HepG2 (cell line): ENCODE measurements at regions not wholly inside any gene's neighbourhood (a gene's known extent, or its start where the extent isn't known, plus 50 kb on each side); places are given as distances from the start of the nearest gene placed in this dataset.

Source experiments
- ATAC-seq: fragments of 200-7000 bp; cut with Tn5 transposase; 3 replicates; pipeline ENCODE4 v1.9.1; 2020; ENCODE audit warnings: mild to moderate bottlenecking, moderate library complexity
- BruUV-seq: library from RNA; stranded (reverse); fragments of 400-500 nt; replicated peaks from 2 replicates; lab custom pipeline; 2021; lab: Mats Ljungman, UMichigan
- CTCF ChIA-PET: fragments of 300-600 bp; formaldehyde crosslinking; extraction: SDS; loops from one replicate; lab custom pipeline; 2021; ENCODE audit warnings: low total read pairs, inconsistent platforms, low intra/inter-chr PET ratio; lab: Yijun Ruan, JAX
- POLR2A ChIA-PET: fragments of 350-600 bp; sonication (Branson Sonifier 250); formaldehyde crosslinking; loops from one replicate; lab custom pipeline; 2020; ENCODE audit warnings: antibody characterized with exemption, inconsistent platforms; lab: Yijun Ruan, JAX
- DNase-seq: peaks from one replicate; pipeline ENCODE4 v3.0.0-alpha.2; 2015; ENCODE audit warnings: low spot score
- FAIRE-seq: peaks from 3 replicates; lab custom pipeline; 2011; peaks lifted over from hg19 to GRCh38; lab: Jason Lieb, UNC
- H2AFZ ChIP-seq: one replicate; pipeline ENCODE4 v1.6.1; 2011; ENCODE audit warnings: low read length, inconsistent platforms
- H3K27ac ChIP-seq: fragments of 300-600 bp; 3 replicates; pipeline ENCODE4 v1.8.0; 2011; ENCODE audit warnings: mixed run types, mild to moderate bottlenecking, mixed read lengths, low read length, inconsistent platforms; ENCODE audit not compliant: insufficient read depth; ENCODE audit errors: extremely low read length
- H3K27me3 ChIP-seq, 2 experiments: fragments of 200-600 bp in 1 of 2; 2 replicates in 1 of 2; 3 replicates in 1 of 2; pipeline versions ENCODE4 v1.6.0 to v1.8.0; 2011; ENCODE audit warnings: low read length in 2 of 2, mild to moderate bottlenecking in 2 of 2, moderate library complexity in 2 of 2, inconsistent platforms in 1 of 2; ENCODE audit not compliant: insufficient read depth in 2 of 2, control insufficient read depth in 1 of 2
- H3K36me3 ChIP-seq, 2 experiments: fragments of 200-600 bp in 1 of 2; replicated peaks in 1 of 2; 2 replicates in 1 of 2; 3 replicates in 1 of 2; pipeline versions ENCODE4 v1.5.1 to v1.8.0; 2011; ENCODE audit warnings: low read length in 2 of 2, inconsistent platforms in 1 of 2; ENCODE audit not compliant: insufficient read depth in 2 of 2, control insufficient read depth in 1 of 2
- H3K4me1 ChIP-seq: 2 replicates; pipeline ENCODE4 v1.5.1; 2012; ENCODE audit warnings: low read length, inconsistent platforms; ENCODE audit not compliant: insufficient read depth
- H3K4me2 ChIP-seq: 2 replicates; pipeline ENCODE4 v1.6.0; 2011; ENCODE audit warnings: low read depth, low read length, inconsistent platforms
- H3K4me3 ChIP-seq, 3 experiments: fragments of 200-600 bp in 1 of 3; sonication (generic), shearing (Covaris generic) in 1 of 3; replicated peaks in 1 of 3; 2 replicates each; pipeline ENCODE4 v1.5.1; 2011 to 2016; ENCODE audit warnings: low read length in 3 of 3, inconsistent platforms in 2 of 3, low read depth in 2 of 3, mild to moderate bottlenecking in 2 of 3, control low read depth in 1 of 3, mixed read lengths in 1 of 3; ENCODE audit not compliant: insufficient read depth in 1 of 3
- H3K79me2 ChIP-seq: one replicate; pipeline ENCODE4 v1.6.1; 2011; ENCODE audit warnings: low read length, inconsistent platforms; ENCODE audit not compliant: insufficient read depth
- H3K9ac ChIP-seq: 2 replicates; pipeline ENCODE4 v1.6.0; 2011; ENCODE audit warnings: mild to moderate bottlenecking, low read depth, low read length, inconsistent platforms; ENCODE audit not compliant: insufficient read depth
- H3K9me3 ChIP-seq: 2 replicates; pipeline ENCODE4 v1.5.1; 2012; ENCODE audit warnings: mild to moderate bottlenecking, low read length
- H4K20me1 ChIP-seq: 2 replicates; pipeline ENCODE4 v1.6.0; 2011; ENCODE audit warnings: inconsistent platforms, mild to moderate bottlenecking, low read length, moderate library complexity; ENCODE audit not compliant: insufficient read depth
- ARID2 ChIP-seq: sonication (generic); formaldehyde crosslinking; IDR thresholded peaks from 2 replicates; pipeline ENCODE4 v1.8.1; 2022; ENCODE audit warnings: mild to moderate bottlenecking, missing genetic modification reagents, borderline replicate concordance
- MXI1 ChIP-seq: IDR thresholded peaks from 3 replicates; pipeline ENCODE4 v1.6.1; 2012; ENCODE audit warnings: low read depth, low read length, inconsistent platforms, borderline replicate concordance
- NAIF1 ChIP-seq: sonication (generic); formaldehyde crosslinking; IDR thresholded peaks from 2 replicates; pipeline ENCODE4 v1.5.0; 2020; ENCODE audit warnings: mild to moderate bottlenecking, missing genetic modification reagents, borderline replicate concordance
- SNAPC2 ChIP-seq: sonication (generic); formaldehyde crosslinking; IDR thresholded peaks from 2 replicates; pipeline ENCODE4 v1.8.1; 2022; ENCODE audit warnings: mild to moderate bottlenecking, missing genetic modification reagents
- SSRP1 ChIP-seq: IDR thresholded peaks from 2 replicates; pipeline ENCODE4 v1.6.1; 2016; ENCODE audit warnings: control low read depth
- XRCC5 ChIP-seq: fragments of 200-400 bp; formaldehyde crosslinking; optimal IDR thresholded peaks from 2 replicates; pipeline ENCODE3; 2017; ENCODE audit warnings: mild to moderate bottlenecking, low read length
- ZNF264 ChIP-seq: sonication (generic); formaldehyde crosslinking; IDR thresholded peaks from 2 replicates; pipeline ENCODE4 v1.4.0; 2020; ENCODE audit warnings: missing genetic modification reagents
- ZNF678 ChIP-seq: sonication (generic); formaldehyde crosslinking; IDR thresholded peaks from 2 replicates; pipeline ENCODE4 v1.4.0; 2020; ENCODE audit warnings: mild to moderate bottlenecking, missing genetic modification reagents
- ZNF703 ChIP-seq: sonication (generic); formaldehyde crosslinking; IDR thresholded peaks from 2 replicates; pipeline ENCODE4 v1.5.1; 2020; ENCODE audit warnings: missing genetic modification reagents, mild to moderate bottlenecking, moderate library complexity, borderline replicate concordance
- ZNF816 ChIP-seq: sonication (generic); formaldehyde crosslinking; IDR thresholded peaks from 2 replicates; pipeline ENCODE4 v1.8.0; 2022; ENCODE audit warnings: missing genetic modification reagents, mild to moderate bottlenecking, borderline replicate concordance
- ZSCAN22 ChIP-seq: sonication (generic); formaldehyde crosslinking; IDR thresholded peaks from 2 replicates; pipeline ENCODE4 v1.4.0; 2020; ENCODE audit warnings: mild to moderate bottlenecking, missing genetic modification reagents
- WGBS: methylation state at CpG from one replicate; pipeline ENCODE4 v1.1.6; 2017; ENCODE audit warnings: low lambda C conversion rate; 5-methylcytosine and 5-hydroxymethylcytosine counted together
- in situ Hi-C: cut with HindIII; loops from 2 replicates; pipeline ENCODE4 v1.10.0; 2017; ENCODE audit warnings: low pct_unique_long_range_greater_than_20kb; ENCODE audit not compliant: extremely low pct_ligation_motif_present
- intact Hi-C: fragments of 100-400 bp; cut with micrococcal nuclease; formaldehyde crosslinking; loops from one replicate; pipeline ENCODE4 v1.10.0; 2022; ENCODE audit not compliant: unreplicated experiment
- TF ChIP-seq, protein P1 (sequence below): sonication (generic); formaldehyde crosslinking; IDR thresholded peaks from 2 replicates; pipeline ENCODE4 v1.4.0; 2020; ENCODE audit warnings: missing genetic modification reagents
- TF ChIP-seq, protein P2 (sequence below), 2 experiments: sonication (generic) in 1 of 2; formaldehyde crosslinking in 1 of 2; IDR thresholded peaks; 2 replicates each; pipeline versions ENCODE4 v1.6.1 to v1.9.0; 2014 to 2022; ENCODE audit warnings: antibody characterized with exemption in 1 of 2, borderline replicate concordance in 1 of 2, inconsistent platforms in 1 of 2, low read depth in 1 of 2, missing genetic modification reagents in 1 of 2

DNA sequence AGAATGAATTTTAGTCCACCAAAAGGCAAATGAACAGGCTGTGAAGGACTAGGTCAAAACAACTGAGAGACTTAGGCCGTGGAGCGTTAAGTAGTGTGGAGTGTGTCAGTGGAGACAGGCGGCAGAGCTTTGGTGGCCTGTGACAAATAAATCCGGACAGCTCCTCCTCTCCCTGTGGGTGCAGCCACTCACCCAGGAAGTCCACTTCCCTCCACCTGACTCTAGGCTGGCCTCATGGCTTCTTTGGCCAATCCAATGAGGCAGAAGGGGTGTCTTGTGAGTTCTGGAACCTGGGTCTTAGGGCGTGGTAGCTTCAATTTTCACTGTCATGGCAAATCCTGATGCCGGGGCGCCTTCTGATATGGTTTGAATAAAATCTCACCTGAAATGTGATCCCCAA, 180.9 kb upstream of the C14orf180 start:
- CTCF ChIA-PET, result no interaction called here
- POLR2A ChIA-PET, result no interaction called here
- no peak for TF ChIP-seq NAIF1 (CRISPR knock-in tag)
- TF ChIP-seq MXI1, result no peak
- TF ChIP-seq ZSCAN22 (CRISPR knock-in tag), result no peak
- TF ChIP-seq ZNF816 (CRISPR knock-in tag), result no peak
- TF ChIP-seq, protein P1, sequence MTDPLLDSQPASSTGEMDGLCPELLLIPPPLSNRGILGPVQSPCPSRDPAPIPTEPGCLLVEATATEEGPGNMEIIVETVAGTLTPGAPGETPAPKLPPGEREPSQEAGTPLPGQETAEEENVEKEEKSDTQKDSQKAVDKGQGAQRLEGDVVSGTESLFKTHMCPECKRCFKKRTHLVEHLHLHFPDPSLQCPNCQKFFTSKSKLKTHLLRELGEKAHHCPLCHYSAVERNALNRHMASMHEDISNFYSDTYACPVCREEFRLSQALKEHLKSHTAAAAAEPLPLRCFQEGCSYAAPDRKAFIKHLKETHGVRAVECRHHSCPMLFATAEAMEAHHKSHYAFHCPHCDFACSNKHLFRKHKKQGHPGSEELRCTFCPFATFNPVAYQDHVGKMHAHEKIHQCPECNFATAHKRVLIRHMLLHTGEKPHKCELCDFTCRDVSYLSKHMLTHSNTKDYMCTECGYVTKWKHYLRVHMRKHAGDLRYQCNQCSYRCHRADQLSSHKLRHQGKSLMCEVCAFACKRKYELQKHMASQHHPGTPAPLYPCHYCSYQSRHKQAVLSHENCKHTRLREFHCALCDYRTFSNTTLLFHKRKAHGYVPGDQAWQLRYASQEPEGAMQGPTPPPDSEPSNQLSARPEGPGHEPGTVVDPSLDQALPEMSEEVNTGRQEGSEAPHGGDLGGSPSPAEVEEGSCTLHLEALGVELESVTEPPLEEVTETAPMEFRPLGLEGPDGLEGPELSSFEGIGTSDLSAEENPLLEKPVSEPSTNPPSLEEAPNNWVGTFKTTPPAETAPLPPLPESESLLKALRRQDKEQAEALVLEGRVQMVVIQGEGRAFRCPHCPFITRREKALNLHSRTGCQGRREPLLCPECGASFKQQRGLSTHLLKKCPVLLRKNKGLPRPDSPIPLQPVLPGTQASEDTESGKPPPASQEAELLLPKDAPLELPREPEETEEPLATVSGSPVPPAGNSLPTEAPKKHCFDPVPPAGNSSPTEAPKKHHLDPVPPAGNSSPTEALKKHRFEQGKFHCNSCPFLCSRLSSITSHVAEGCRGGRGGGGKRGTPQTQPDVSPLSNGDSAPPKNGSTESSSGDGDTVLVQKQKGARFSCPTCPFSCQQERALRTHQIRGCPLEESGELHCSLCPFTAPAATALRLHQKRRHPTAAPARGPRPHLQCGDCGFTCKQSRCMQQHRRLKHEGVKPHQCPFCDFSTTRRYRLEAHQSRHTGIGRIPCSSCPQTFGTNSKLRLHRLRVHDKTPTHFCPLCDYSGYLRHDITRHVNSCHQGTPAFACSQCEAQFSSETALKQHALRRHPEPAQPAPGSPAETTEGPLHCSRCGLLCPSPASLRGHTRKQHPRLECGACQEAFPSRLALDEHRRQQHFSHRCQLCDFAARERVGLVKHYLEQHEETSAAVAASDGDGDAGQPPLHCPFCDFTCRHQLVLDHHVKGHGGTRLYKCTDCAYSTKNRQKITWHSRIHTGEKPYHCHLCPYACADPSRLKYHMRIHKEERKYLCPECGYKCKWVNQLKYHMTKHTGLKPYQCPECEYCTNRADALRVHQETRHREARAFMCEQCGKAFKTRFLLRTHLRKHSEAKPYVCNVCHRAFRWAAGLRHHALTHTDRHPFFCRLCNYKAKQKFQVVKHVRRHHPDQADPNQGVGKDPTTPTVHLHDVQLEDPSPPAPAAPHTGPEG (CRISPR knock-in tag), result no peak
- TF ChIP-seq ZNF264 (CRISPR knock-in tag), result no peak
- TF ChIP-seq SSRP1 (CRISPR knock-in tag), result no peak
- no peak for TF ChIP-seq ARID2 (CRISPR knock-in tag)
- no peak for TF ChIP-seq SNAPC2 (CRISPR knock-in tag)
- TF ChIP-seq, protein P2, sequence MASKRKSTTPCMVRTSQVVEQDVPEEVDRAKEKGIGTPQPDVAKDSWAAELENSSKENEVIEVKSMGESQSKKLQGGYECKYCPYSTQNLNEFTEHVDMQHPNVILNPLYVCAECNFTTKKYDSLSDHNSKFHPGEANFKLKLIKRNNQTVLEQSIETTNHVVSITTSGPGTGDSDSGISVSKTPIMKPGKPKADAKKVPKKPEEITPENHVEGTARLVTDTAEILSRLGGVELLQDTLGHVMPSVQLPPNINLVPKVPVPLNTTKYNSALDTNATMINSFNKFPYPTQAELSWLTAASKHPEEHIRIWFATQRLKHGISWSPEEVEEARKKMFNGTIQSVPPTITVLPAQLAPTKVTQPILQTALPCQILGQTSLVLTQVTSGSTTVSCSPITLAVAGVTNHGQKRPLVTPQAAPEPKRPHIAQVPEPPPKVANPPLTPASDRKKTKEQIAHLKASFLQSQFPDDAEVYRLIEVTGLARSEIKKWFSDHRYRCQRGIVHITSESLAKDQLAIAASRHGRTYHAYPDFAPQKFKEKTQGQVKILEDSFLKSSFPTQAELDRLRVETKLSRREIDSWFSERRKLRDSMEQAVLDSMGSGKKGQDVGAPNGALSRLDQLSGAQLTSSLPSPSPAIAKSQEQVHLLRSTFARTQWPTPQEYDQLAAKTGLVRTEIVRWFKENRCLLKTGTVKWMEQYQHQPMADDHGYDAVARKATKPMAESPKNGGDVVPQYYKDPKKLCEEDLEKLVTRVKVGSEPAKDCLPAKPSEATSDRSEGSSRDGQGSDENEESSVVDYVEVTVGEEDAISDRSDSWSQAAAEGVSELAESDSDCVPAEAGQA (IDR thresholded peaks at IDR 0.05; ENCODE audit: low read depth), result no peak
- TF ChIP-seq, protein P2 (CRISPR knock-in tag; IDR thresholded peaks at IDR 0.05; ENCODE audit: borderline replicate concordance), result no peak
- no peak for TF ChIP-seq XRCC5
- no peak for TF ChIP-seq ZNF678 (CRISPR knock-in tag)
- no peak for TF ChIP-seq ZNF703 (CRISPR knock-in tag)

More for the DNA sequence above, 180.9 kb upstream of the C14orf180 start:
- Histone ChIP-seq H4K20me1 (no peaks in the 10 kb centered on the region), H3K79me2 (no peaks in the 10 kb centered on the region), H3K4me3 (no peak overlapping the region), H3K27me3 (peaks cover 7 to 37% of the 10 kb centered on the region in 2 experiments; a peak in 4 of 5 replicates), H3K36me3 (no peaks in the 10 kb centered on the region), H3K9me3 (peaks cover 29% of the 10 kb centered on the region), H3K9ac (no peak overlapping the region), H3K4me1 (no peaks in the 10 kb centered on the region), H3K4me2 (no peak overlapping the region), H2AFZ (no peak overlapping the region), H3K27ac (no peak overlapping the region)
- 30% methylated on average over 7 of the region's 7 CpGs for WGBS
- FAIRE-seq (no peak), ATAC-seq (no peak), DNase-seq (no peak)
- in situ Hi-C loops (no loop called here), intact Hi-C loops (no loop called here)
- no TSS peak for BruUV-seq
